ENCODE measurements at regions not wholly inside any gene's neighbourhood (a gene's known extent, or its start where the extent isn't known, plus 50 kb on each side); places are given as distances from the start of the nearest gene placed in this dataset.

- FAIRE-seq, result no peak
- DNase-seq (ENCODE audit: low spot score in 2 of 2), result no peak
Measured at GRCh38 chr2:126792186-126792585, 106.5 kb upstream of the TEX51 start.

DNA sequence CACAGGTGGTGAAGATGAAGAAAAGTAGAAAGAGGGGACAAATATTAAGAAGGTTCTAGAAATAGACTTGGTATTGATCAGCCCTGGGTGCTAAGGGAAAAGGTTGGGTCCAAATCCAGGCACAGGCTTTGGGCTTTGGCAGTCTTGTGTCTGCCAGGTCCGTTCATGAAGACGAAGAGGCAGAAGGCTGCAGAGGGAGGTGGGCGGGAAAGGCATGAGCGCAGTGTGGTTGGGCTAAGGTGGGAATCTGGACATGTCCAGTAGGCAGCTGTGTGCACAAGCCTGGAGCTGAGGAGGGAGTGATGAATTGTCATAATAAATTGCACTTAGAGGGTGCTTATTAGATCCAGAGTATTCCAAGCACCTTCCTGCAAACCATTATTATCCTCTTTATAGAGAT is 105.7 kb upstream of the TEX51 start:
- FAIRE-seq (no peak), DNase-seq (ENCODE audit: low spot score in 2 of 2) (no peak)

- DNase-seq (ENCODE audit: low spot score in 2 of 2) (no peak), FAIRE-seq (no peak)
Measured at GRCh38 chr2:126793885-126794613, 104.6 kb upstream of the TEX51 start.

- DNase-seq (ENCODE audit: low spot score in 2 of 2) (no peak), FAIRE-seq (no peak)
Measured at GRCh38 chr2:126795656-126796055, 103.0 kb upstream of the TEX51 start.

- FAIRE-seq (no peak), DNase-seq (ENCODE audit: low spot score in 2 of 2) (no peak)
Measured at GRCh38 chr2:126796931-126797621, 101.6 kb upstream of the TEX51 start.

- FAIRE-seq, result no peak
- no peak for DNase-seq (ENCODE audit: low spot score in 2 of 2)
Measured at GRCh38 chr2:126797622-126798275, 100.9 kb upstream of the TEX51 start.

DNA sequence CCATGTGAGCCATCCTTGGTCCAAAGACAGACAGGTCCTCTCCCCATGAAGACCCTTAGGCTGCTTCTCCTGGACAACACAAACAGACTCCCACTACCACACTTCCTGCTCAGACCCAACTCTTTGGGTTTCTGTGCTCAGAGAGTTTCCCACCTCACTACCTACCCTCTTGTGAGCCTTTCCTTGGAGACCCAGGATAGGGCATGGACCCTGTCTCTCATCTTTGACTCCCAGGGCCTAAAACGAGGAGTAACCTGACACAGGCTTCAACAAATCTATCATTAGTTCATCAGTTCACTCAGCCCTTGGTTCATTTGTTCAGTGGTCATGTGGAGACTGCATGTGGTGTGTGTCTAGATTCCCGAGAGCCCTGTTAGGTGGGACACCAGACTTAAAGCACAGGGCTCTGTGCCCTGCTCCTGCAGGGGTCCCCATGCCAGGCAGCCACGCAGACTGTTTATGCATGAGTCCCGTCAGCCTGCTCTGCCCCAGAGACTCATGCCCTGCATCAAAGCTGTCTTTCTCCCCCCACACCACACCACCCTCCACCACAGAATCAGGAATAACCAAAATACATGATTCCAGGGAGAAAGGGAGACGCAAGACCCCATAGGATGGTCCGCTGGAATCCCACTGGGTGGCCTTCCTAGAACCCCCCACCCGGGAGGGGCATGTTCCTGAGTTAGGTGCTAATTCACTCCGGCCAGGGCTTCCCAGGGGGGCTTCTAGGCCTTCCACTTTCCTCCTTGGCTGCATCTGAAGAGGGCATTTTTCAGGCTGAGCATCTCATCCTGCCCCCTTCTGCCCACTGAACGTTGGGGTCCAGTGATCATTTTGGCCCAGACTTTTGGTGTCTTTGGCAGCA is 100.2 kb upstream of the TEX51 start:
- no peak for DNase-seq (ENCODE audit: low spot score in 2 of 2)
- no peak for FAIRE-seq

GRCh38 chr2:126799301-126799700 is 99.4 kb upstream of the TEX51 start:
- FAIRE-seq, result no peak

DNA sequence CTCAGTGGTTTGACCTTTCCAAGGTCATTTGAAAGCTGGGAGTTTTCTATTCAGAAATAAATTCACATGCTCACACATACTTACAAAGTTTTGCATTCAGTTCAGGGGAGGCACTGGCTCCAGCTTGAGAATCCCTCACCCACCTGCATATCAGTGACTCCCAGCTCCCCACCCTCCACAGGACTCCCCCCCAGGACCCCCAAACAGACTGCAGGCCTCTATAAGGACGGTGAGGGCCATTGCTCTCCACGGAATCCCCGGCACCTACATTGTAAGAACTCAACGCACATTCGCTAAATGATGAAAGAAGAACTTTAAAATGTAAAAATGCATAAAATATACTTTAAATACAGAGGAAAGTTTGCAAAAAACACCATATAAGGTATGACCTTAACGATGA is 97.2 kb upstream of the TEX51 start:
- DNase-seq (ENCODE audit: low spot score in 2 of 2) (no peak), FAIRE-seq (no peak)

More at GRCh38 chr2:126799301-126799700, 99.4 kb upstream of the TEX51 start:
- DNase-seq (ENCODE audit: low spot score in 2 of 2), result no peak

DNA sequence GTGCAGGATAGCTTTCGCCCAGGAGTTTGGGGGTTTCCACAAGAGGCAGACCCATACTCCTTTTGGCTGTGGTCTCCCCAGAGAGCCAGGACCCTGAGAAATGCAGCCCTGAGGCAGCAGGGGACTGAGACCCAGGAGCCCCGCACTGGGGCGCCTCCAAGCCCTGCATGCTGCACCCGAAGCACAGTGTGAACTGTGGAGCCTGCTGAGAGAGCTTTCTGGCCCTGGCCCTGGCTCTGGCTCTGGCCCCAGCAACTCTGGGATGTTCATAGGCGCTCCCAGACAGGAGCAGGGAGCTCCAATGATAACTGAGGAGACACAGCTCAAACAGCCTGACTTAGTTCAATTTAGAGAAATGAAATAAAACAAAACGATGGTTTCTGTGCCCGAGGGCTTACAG is 96.4 kb upstream of the TEX51 start:
- no peak for FAIRE-seq
- no peak for DNase-seq (ENCODE audit: low spot score in 2 of 2)

DNA sequence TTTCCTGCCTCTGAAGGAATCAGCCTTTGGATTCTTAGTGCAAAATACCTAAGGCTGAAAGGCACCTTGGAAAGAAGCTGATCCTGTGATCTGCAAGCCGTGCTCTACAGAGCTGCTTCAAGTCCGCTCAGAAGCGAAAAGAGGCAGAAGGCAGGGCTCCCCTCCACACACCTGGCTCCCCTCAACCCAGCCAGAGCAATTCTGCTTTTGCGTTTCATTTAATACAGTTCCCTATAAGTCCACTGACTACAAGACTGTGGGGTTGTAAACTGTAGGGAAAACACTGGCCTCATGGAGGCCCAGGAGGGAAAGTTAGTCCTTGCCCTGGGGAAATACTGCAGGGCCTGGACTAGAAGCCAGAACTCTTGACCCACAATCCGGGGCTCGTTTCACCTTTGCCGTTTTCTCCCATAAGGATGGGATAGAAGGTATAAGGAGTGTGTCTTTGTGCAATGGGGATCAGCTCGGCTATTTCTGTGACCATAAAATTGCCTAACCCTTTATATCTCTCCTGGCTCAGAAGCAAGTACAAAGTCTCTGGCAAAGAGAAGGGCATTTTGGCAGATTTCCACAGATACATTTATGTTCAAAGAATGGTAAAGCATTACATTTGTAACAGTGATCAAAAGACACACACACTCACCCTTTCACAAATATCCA is 95.8 kb upstream of the TEX51 start:
- FAIRE-seq, result no peak
- DNase-seq (ENCODE audit: low spot score in 2 of 2), result no peak

GRCh38 chr2:126803434-126803775 is 95.3 kb upstream of the TEX51 start:
- DNase-seq (ENCODE audit: low spot score in 2 of 2), result no peak

DNA sequence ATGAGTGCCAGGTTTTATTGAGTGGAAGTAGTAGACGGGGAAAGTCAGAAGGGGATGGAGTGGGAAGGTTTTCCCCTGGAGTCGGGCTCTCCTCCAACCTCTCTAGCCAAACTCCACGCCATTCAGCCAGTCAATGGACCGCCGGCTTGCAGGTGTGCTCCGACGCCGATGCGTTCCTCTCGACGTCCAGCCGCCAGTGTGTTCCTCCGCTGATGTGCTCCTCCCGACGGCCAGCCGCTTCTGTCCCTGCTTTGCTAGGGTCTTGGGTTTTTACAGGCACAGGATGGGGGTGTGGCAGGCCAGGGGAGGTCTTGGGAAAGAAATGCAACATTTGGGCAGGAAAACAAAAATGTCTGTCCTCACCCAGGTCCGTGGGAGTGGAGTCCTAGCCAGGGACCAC is 94.3 kb upstream of the TEX51 start:
- no peak for FAIRE-seq
- DNase-seq (ENCODE audit: low spot score in 2 of 2), result no peak

More at GRCh38 chr2:126803434-126803775, 95.3 kb upstream of the TEX51 start:
- FAIRE-seq, result no peak

GRCh38 chr2:126808929-126809328 is 89.8 kb upstream of the TEX51 start:
- FAIRE-seq (no peak), DNase-seq (ENCODE audit: low spot score in 2 of 2) (no peak)

DNA sequence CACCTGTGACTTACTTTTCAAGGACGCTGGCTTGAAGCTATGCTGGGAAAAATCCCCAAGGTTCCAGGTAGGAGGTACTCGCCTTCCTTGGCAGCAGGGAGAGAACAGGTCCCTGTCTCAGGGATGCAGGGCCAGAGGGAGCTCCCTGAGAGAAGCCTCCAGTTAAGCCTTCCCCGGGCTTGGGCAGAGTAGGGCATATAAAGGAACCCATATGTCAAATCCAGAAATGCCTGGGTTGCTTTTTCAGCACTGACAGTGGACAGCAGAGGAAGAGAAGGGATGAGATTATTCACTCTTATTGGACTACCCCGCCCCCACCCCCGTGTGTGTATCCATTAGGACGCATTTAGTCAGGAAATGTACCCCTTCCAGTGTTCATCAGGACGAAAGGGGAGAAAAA is 89.3 kb upstream of the TEX51 start:
- FAIRE-seq (no peak), DNase-seq (ENCODE audit: low spot score in 2 of 2) (no peak)

DNA sequence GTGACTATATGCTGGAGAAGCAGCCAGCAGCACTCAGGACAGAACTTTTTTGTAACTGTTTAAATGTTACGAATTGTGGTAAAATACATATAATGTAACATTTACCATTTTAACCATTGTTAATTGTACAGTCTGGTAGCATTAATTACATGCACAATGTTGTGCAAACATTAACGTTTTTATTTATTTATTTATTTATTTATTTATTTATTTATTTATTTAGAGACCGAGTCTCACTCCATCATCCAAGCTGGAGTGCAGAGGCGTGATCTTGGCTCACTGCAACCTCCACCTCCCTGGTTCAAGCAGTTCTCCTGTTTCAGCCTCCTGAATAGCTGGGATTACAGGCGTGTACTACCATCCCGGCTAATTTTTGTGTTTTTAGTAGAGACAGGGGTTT is 88.7 kb upstream of the TEX51 start:
- FAIRE-seq, result no peak
- no peak for DNase-seq (ENCODE audit: low spot score in 2 of 2)

DNA sequence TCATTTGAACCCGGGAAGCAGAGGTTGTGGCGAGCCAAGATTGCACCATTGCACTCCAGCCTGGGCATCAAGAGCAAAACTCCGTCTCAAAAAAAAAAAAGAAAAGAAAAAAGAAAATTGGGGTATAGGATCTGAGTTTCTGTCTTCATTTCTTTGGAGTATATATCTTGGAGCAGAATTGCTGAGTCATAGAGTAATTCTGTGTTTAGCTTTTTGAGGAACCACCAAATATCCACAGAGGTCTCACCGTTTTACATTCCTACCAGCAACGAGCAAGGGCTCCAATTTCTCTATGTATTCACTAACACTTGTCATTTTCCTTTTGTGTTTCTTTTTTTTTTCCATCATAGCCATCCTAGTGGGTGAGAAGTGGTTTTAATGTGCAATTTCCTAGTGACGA is 87.6 kb upstream of the TEX51 start:
- FAIRE-seq (no peak), DNase-seq (ENCODE audit: low spot score in 2 of 2) (no peak)

DNA sequence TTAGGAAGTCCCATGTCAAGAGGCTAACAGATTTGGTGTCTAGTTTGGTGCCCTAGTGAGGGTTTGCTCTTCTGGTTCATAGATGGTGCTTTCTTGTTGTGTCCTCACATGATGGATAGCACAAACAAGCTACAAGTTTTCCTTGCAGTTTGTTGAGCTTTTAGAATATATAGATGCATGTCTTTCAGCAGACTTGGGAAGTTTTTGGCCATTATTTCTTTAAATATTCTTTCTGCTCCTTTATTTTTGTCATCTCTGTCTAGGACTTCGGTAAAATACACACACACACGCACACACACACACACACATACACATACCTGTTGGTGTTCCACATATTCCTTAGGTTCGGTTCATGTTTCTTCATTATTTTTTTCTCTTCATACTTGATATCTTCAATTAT is 81.5 kb upstream of the TEX51 start:
- FAIRE-seq, result no peak
- no peak for DNase-seq (ENCODE audit: low spot score in 2 of 2)

DNA sequence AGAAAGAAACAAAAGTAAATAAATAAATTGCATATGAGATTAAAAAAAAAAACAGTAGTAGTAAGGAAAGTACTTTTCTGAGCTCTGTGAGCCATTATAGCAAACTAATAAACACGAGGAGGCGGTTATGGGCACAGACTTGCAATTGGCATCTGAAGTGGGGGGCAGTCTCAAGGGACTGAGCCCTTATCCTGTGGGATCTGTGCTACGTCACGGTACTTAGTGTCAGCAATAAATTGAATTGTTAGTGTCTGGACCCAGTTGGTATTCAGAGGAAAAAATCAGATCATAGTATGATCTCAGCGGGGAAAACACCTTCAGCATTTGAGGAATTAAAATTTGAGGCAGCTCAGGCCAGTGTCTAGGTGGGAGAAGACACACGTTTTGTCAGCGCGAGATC is 76.6 kb upstream of the TEX51 start:
- FAIRE-seq (no peak), DNase-seq (ENCODE audit: low spot score in 2 of 2) (no peak)

- DNase-seq (ENCODE audit: low spot score in 2 of 2) (no peak), FAIRE-seq (no peak)
Measured at GRCh38 chr2:126822921-126823320, 75.8 kb upstream of the TEX51 start.
